Erythroblast (primary cell): ENCODE measurements at regions not wholly inside any gene's neighbourhood (a gene's known extent, or its start where the extent isn't known, plus 50 kb on each side); places are given as distances from the start of the nearest gene placed in this dataset.

Experiments used
- GATA1 ChIP-seq: IDR thresholded peaks from 2 replicates; pipeline ENCODE4 v1.6.1; 2011; ENCODE audit warnings: low read depth, mild to moderate bottlenecking, control low read depth, low read length, moderate library complexity
- POLR2A ChIP-seq: IDR thresholded peaks from 2 replicates; pipeline ENCODE4 v1.6.1; 2011; ENCODE audit warnings: mild to moderate bottlenecking, low read length

- TF ChIP-seq POLR2A (no peak), GATA1 (no peak)
These were observed 95.1 kb downstream of the B3GNT2 start for GRCh38 chr2:62291052-62291451.
